Upper lobe of left lung (tissue), 4 donors: ENCODE measurements at regions not wholly inside any gene's neighbourhood (a gene's known extent, or its start where the extent isn't known, plus 50 kb on each side); places are given as distances from the start of the nearest gene placed in this dataset.

Experiments used
- EP300 ChIP-seq, 4 donors: sonication (generic); formaldehyde crosslinking; IDR thresholded peaks; one replicate each; pipeline ENCODE4 v1.5.1; 2017; ENCODE audit warnings: antibody characterized with exemption in 4 of 4, control low read depth in 2 of 4
- POLR2A ChIP-seq, 4 donors: fragments of 450-650 bp; IDR thresholded peaks; one replicate each; pipeline ENCODE4 v1.5.1; 2016 to 2017; ENCODE audit warnings: antibody characterized with exemption in 4 of 4, mild to moderate bottlenecking in 2 of 4
- POLR2AphosphoS5 ChIP-seq, 2 donors: sonication (generic); formaldehyde crosslinking; IDR thresholded peaks; one replicate each; pipeline ENCODE4 v1.5.1; 2017; ENCODE audit warnings: antibody characterized with exemption in 2 of 2
- TF ChIP-seq, protein P1 (sequence below), 6 experiments: fragments of 450-650 bp in 4 of 6; fragments of 200-600 bp in 2 of 6; sonication (generic) in 2 of 6; IDR thresholded peaks; one replicate each; pipeline ENCODE4 v1.5.1; 2016 to 2019; ENCODE audit warnings: antibody characterized with exemption in 6 of 6

DNA sequence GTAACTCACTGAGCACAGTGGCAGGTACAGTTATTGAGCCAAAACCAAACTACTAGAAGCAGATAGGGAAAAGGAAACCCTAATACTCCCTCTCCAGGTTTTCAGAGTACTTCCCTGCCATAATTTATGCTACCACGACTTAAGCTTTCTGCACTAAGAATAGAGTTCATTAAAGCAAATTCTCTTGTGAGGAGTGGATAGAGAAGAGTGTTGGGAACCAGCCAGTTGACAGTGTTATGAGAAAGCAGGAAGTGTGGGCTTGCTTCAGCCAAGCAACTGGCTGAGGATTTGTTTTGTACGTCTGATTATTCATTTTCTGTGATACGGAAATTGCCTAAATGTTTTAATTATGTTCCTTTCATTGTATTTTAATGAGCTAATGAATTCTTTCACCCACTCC lies 280.5 kb downstream of the KIF20B start:
- TF ChIP-seq, protein P1, sequence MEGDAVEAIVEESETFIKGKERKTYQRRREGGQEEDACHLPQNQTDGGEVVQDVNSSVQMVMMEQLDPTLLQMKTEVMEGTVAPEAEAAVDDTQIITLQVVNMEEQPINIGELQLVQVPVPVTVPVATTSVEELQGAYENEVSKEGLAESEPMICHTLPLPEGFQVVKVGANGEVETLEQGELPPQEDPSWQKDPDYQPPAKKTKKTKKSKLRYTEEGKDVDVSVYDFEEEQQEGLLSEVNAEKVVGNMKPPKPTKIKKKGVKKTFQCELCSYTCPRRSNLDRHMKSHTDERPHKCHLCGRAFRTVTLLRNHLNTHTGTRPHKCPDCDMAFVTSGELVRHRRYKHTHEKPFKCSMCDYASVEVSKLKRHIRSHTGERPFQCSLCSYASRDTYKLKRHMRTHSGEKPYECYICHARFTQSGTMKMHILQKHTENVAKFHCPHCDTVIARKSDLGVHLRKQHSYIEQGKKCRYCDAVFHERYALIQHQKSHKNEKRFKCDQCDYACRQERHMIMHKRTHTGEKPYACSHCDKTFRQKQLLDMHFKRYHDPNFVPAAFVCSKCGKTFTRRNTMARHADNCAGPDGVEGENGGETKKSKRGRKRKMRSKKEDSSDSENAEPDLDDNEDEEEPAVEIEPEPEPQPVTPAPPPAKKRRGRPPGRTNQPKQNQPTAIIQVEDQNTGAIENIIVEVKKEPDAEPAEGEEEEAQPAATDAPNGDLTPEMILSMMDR (IDR thresholded peaks at IDR 0.05) = no peak
- no peak for TF ChIP-seq POLR2A (IDR thresholded peaks at IDR 0.05)
- TF ChIP-seq POLR2AphosphoS5 (IDR thresholded peaks at IDR 0.05) = no peak
- no peak for TF ChIP-seq EP300 (IDR thresholded peaks at IDR 0.05)
